H1 (cell line): ENCODE measurements at regions not wholly inside any gene's neighbourhood (a gene's known extent, or its start where the extent isn't known, plus 50 kb on each side); places are given as distances from the start of the nearest gene placed in this dataset.
A peak's percentile ranks its signal among the peaks of the same experiment; 100 is the strongest.

ENCODE experiments used
- CTCF ChIA-PET: fragments of 300-600 bp; sonication (Branson Sonifier 250); formaldehyde crosslinking; loops from one replicate; lab custom pipeline; 2021; ENCODE audit not compliant: partially characterized antibody; lab: Charles Lee
- POLR2A ChIA-PET: fragments of 300-600 bp; sonication (Branson Sonifier 250); formaldehyde crosslinking; loops from one replicate; lab custom pipeline; 2021; ENCODE audit warnings: inconsistent platforms; ENCODE audit not compliant: partially characterized antibody; lab: Charles Lee
- DNase-seq, 2 experiments: peaks; one replicate each; pipeline versions ENCODE4 v3.0.0 to v3.0.0-alpha.2; 2010 to 2022; ENCODE audit warnings: low spot score in 2 of 2, low read depth in 1 of 2, mixed read lengths in 1 of 2
- FAIRE-seq: peaks from 2 replicates; lab custom pipeline; 2011; peaks lifted over from hg19 to GRCh38; lab: Jason Lieb, UNC
- H2AFZ ChIP-seq: 2 replicates; pipeline ENCODE4 v1.8.1; 2012; ENCODE audit warnings: low read length, inconsistent platforms
- H2AK5ac ChIP-seq: 2 replicates; pipeline ENCODE4 v1.6.1; 2013; ENCODE audit warnings: low read depth, low read length
- H2BK120ac ChIP-seq: replicated peaks from 2 replicates; pipeline ENCODE3; 2013; ENCODE audit warnings: low read depth, low read length, inconsistent platforms
- H2BK12ac ChIP-seq: 2 replicates; pipeline ENCODE4 v1.6.1; 2013; ENCODE audit warnings: low read depth, low read length
- H2BK15ac ChIP-seq: 2 replicates; pipeline ENCODE4 v1.6.1; 2013; ENCODE audit warnings: low read length
- H2BK20ac ChIP-seq: 2 replicates; pipeline ENCODE4 v1.6.1; 2013; ENCODE audit warnings: low read length
- H2BK5ac ChIP-seq: 2 replicates; pipeline ENCODE4 v1.6.1; 2013; ENCODE audit warnings: low read depth, low read length
- H3K14ac ChIP-seq: 2 replicates; pipeline ENCODE4 v1.6.1; 2013; ENCODE audit warnings: inconsistent platforms; ENCODE audit not compliant: insufficient read length
- H3K18ac ChIP-seq: 2 replicates; pipeline ENCODE4 v1.6.1; 2013; ENCODE audit warnings: low read length; ENCODE audit errors: extremely low read depth
- H3K23ac ChIP-seq: 2 replicates; pipeline ENCODE4 v1.6.1; 2013; ENCODE audit warnings: inconsistent platforms; ENCODE audit not compliant: insufficient read length
- H3K23me2 ChIP-seq: 2 replicates; pipeline ENCODE4 v1.6.1; 2013; ENCODE audit warnings: low read depth, low read length
- H3K27ac ChIP-seq: 2 replicates; pipeline ENCODE4 v1.6.1; 2011; ENCODE audit warnings: low read depth, low read length, inconsistent platforms
- H3K27me3 ChIP-seq, 4 experiments: replicated peaks in 1 of 4; 1 replicate in 1 of 4; 2 replicates in 3 of 4; pipeline versions ENCODE4 v1.6.1 to v1.8.1; 2011 to 2013; ENCODE audit warnings: low read length in 3 of 4, mild to moderate bottlenecking in 3 of 4, inconsistent platforms in 2 of 4, mixed read lengths in 2 of 4, moderate library complexity in 1 of 4; ENCODE audit not compliant: control insufficient read depth in 3 of 4, insufficient read depth in 3 of 4; ENCODE audit errors: extremely low read depth in 1 of 4
- H3K36me3 ChIP-seq, 4 experiments: 2 replicates each; pipeline versions ENCODE4 v1.6.1 to v1.8.1; 2011 to 2013; ENCODE audit warnings: mild to moderate bottlenecking in 4 of 4, low read length in 3 of 4, moderate library complexity in 2 of 4, control low read depth in 1 of 4, inconsistent platforms in 1 of 4; ENCODE audit not compliant: insufficient read depth in 4 of 4, control insufficient read depth in 2 of 4
- H3K4ac ChIP-seq: replicated peaks from 2 replicates; pipeline ENCODE3; 2013; ENCODE audit warnings: low read length, low read depth, mixed read lengths, inconsistent platforms; ENCODE audit not compliant: insufficient read length
- H3K4me1 ChIP-seq, 4 experiments: replicated peaks in 1 of 4; 1 replicate in 1 of 4; 2 replicates in 3 of 4; pipeline versions ENCODE4 v1.6.1 to v1.8.1; 2011 to 2013; ENCODE audit warnings: low read length in 3 of 4, inconsistent platforms in 2 of 4, mixed read lengths in 1 of 4; ENCODE audit not compliant: insufficient read depth in 4 of 4, control insufficient read depth in 3 of 4
- H3K4me2 ChIP-seq, 2 experiments: 2 replicates each; pipeline versions ENCODE4 v1.6.1 to v1.8.1; 2011 to 2013; ENCODE audit warnings: low read depth in 2 of 2, low read length in 2 of 2, control low read depth in 1 of 2, inconsistent platforms in 1 of 2, mild to moderate bottlenecking in 1 of 2; ENCODE audit not compliant: insufficient read depth in 1 of 2
- H3K4me3 ChIP-seq, 4 experiments: fragments of 200-600, 300-600 bp in 1 of 4; sonication (generic), shearing (Covaris generic), sonication (Bioruptor Twin) in 1 of 4; 2 replicates each; pipeline versions ENCODE4 v1.5.1 to v1.8.1; 2011 to 2016; ENCODE audit warnings: low read length in 4 of 4, low read depth in 3 of 4, control low read depth in 2 of 4, inconsistent platforms in 2 of 4, mild to moderate bottlenecking in 2 of 4, mixed read lengths in 1 of 4, moderate library complexity in 1 of 4; ENCODE audit not compliant: insufficient read depth in 2 of 4; ENCODE audit errors: extremely low read depth in 1 of 4
- H3K56ac ChIP-seq: replicated peaks from 2 replicates; pipeline ENCODE3; 2013; ENCODE audit warnings: low read depth, mild to moderate bottlenecking, mixed read lengths, low read length, inconsistent platforms; ENCODE audit not compliant: insufficient read length
- H3K79me1 ChIP-seq: 2 replicates; pipeline ENCODE4 v1.6.1; 2013; ENCODE audit warnings: low read depth, low read length, control low read depth
- H3K79me2 ChIP-seq, 2 experiments: 2 replicates each; pipeline versions ENCODE4 v1.6.1 to v1.8.1; 2012 to 2013; ENCODE audit warnings: low read length in 2 of 2, mild to moderate bottlenecking in 2 of 2, inconsistent platforms in 1 of 2; ENCODE audit not compliant: insufficient read depth in 2 of 2, control insufficient read depth in 1 of 2
- H3K9ac ChIP-seq, 4 experiments: replicated peaks in 1 of 4; 1 replicate in 1 of 4; 2 replicates in 3 of 4; pipeline versions ENCODE4 v1.6.1 to v1.8.1; 2011 to 2013; ENCODE audit warnings: low read depth in 3 of 4, low read length in 3 of 4, control low read depth in 2 of 4, mild to moderate bottlenecking in 2 of 4, moderate library complexity in 2 of 4, inconsistent platforms in 1 of 4; ENCODE audit errors: extremely low read depth in 1 of 4
- H3K9me3 ChIP-seq, 2 experiments: 2 replicates each; pipeline versions ENCODE4 v1.6.1 to v1.8.1; 2012 to 2013; ENCODE audit warnings: mild to moderate bottlenecking in 2 of 2, moderate library complexity in 2 of 2, control low read depth in 1 of 2, inconsistent platforms in 1 of 2, low read depth in 1 of 2, low read length in 1 of 2, mixed read lengths in 1 of 2; ENCODE audit not compliant: insufficient read depth in 2 of 2
- H4K20me1 ChIP-seq, 2 experiments: replicated peaks in 1 of 2; 2 replicates each; pipeline versions ENCODE3 to v1.8.1; 2011 to 2013; ENCODE audit warnings: inconsistent platforms in 2 of 2, low read length in 2 of 2, mild to moderate bottlenecking in 1 of 2; ENCODE audit not compliant: insufficient read depth in 2 of 2, control insufficient read depth in 1 of 2
- H4K5ac ChIP-seq: 2 replicates; pipeline ENCODE4 v1.6.1; 2013; ENCODE audit warnings: low read length, low read depth, mixed read lengths, inconsistent platforms; ENCODE audit not compliant: insufficient read length
- H4K8ac ChIP-seq: 2 replicates; pipeline ENCODE4 v1.8.0; 2013; ENCODE audit warnings: mild to moderate bottlenecking, moderate library complexity, low read length, inconsistent platforms; ENCODE audit not compliant: insufficient read depth; ENCODE audit errors: extremely low read depth
- H4K91ac ChIP-seq: replicated peaks from 2 replicates; pipeline ENCODE3; 2013; ENCODE audit warnings: low read length, mixed read lengths, inconsistent platforms; ENCODE audit not compliant: insufficient read length
- BCL11A ChIP-seq, 2 experiments: IDR thresholded peaks; one replicate each; pipeline ENCODE4 v1.6.1; 2011; ENCODE audit warnings: low read depth in 2 of 2, low read length in 2 of 2, mild to moderate bottlenecking in 2 of 2
- GTF2F1 ChIP-seq: IDR thresholded peaks from 2 replicates; pipeline ENCODE4 v1.6.1; 2012; ENCODE audit warnings: low read depth, low read length, improper control_type of control experiment, borderline replicate concordance
- HDAC2 ChIP-seq, 2 experiments: fragments of 300-600 bp in 1 of 2; sonication (generic) in 1 of 2; IDR thresholded peaks; 2 replicates each; pipeline ENCODE4 v1.6.1; 2011 to 2012; ENCODE audit warnings: low read depth in 2 of 2, low read length in 2 of 2, mild to moderate bottlenecking in 2 of 2, moderate library complexity in 2 of 2, borderline replicate concordance in 1 of 2, inconsistent platforms in 1 of 2
- KDM1A ChIP-seq: fragments of 200-600, 300-600 bp; sonication (generic); IDR thresholded peaks from 2 replicates; pipeline ENCODE4 v1.7.1; 2016; ENCODE audit warnings: mild to moderate bottlenecking, low read length, borderline replicate concordance
- SAP30 ChIP-seq: fragments of 300-600 bp; sonication (generic); IDR thresholded peaks from 2 replicates; pipeline ENCODE4 v1.7.1; 2012; ENCODE audit warnings: low read length, moderate library complexity, mild to moderate bottlenecking, inconsistent platforms; ENCODE audit not compliant: insufficient read depth, insufficient replicate concordance
- SP4 ChIP-seq: IDR thresholded peaks from 2 replicates; pipeline ENCODE4 v1.6.1; 2012; ENCODE audit warnings: low read length, inconsistent platforms
- ZNF274 ChIP-seq: IDR thresholded peaks from 2 replicates; pipeline ENCODE4 v1.7.0; 2012; ENCODE audit warnings: low read length, borderline replicate concordance; ENCODE audit errors: extremely low read depth
- WGBS, 2 experiments: shearing (Covaris generic) in 1 of 2; methylation state at CpG; one replicate each; pipeline versions ENCODE4 v1.1.6 to v1.1.7; 2013 to 2015; ENCODE audit warnings: low lambda C conversion rate in 2 of 2, mixed read lengths in 2 of 2, inconsistent platforms in 1 of 2, low coverage in 1 of 2, missing lambda C conversion rate in 1 of 2; ENCODE audit not compliant: insufficient replicate concordance in 2 of 2, insufficient coverage in 1 of 2, insufficient read length in 1 of 2; ENCODE audit errors: extremely low coverage in 1 of 2, missing lambda C conversion rate in 1 of 2; 5-methylcytosine and 5-hydroxymethylcytosine counted together

- Histone ChIP-seq H3K27ac (no peak overlapping the region), H2AFZ (peak overlapping the region; percentile 52; the same call in 1 of the 2 replicates), H3K27me3 (no peaks in the 10 kb centered on the region), H3K14ac (no peak overlapping the region), H3K9ac (no peak overlapping the region), H3K79me2 (no peaks in the 10 kb centered on the region), H3K56ac (no peak overlapping the region), H2BK5ac (no peak overlapping the region), H3K18ac (no peak overlapping the region), H3K4me1 (no peaks in the 10 kb centered on the region), H3K36me3 (no peaks in the 10 kb centered on the region), H3K9me3 (no peaks in the 10 kb centered on the region), H3K4ac (no peak overlapping the region), H4K20me1 (no peaks in the 10 kb centered on the region), H4K91ac (no peak overlapping the region), H3K4me3 (no peak overlapping the region), H2BK120ac (no peak overlapping the region), H3K4me2 (no peak overlapping the region), H2AK5ac (no peak overlapping the region), H3K23me2 (no peaks in the 10 kb centered on the region), H3K79me1 (no peaks in the 10 kb centered on the region), H2BK12ac (no peak overlapping the region), H4K8ac (no peak overlapping the region), H2BK15ac (no peak overlapping the region), H4K5ac (no peak overlapping the region), H3K23ac (no peak overlapping the region), H2BK20ac (no peak overlapping the region)
- FAIRE-seq: no peak
- CTCF ChIA-PET: interaction anchor here (1.0 kb wide), 1 partner anchor 324 kb away, joined by 3 read pairs; no protein-coding TSS in a partner anchor
- WGBS, 2 experiments: 86% methylated on average over 2 of the region's 3 CpGs; no CpG with 5 or more reads in 1 of the 2 experiments
- POLR2A ChIA-PET: no interaction called here
- TF ChIP-seq SP4 (no peak), KDM1A (no peak), GTF2F1 (no peak), SAP30 (no peak), ZNF274 (no peak), BCL11A (IDR thresholded peaks at IDR 0.05; ENCODE audit: low read depth in 2 of 2, low read length in 2 of 2) (no peak), HDAC2 (IDR thresholded peaks at IDR 0.05; ENCODE audit: borderline replicate concordance in 1 of 2, low read depth in 2 of 2, low read length in 2 of 2) (no peak)
- no peak for DNase-seq
These were observed 154.8 kb upstream of the FAR2 start for GRCh38 chr12:28994179-28994715.
